Activated CD8-positive, alpha-beta memory T cell treated with anti-CD3 and anti-CD28 coated beads, Interleukin-2, amount 10 ng/mL, durations not matched to agents 7 days and 5 days (primary cell): ENCODE measurements at regions not wholly inside any gene's neighbourhood (a gene's known extent, or its start where the extent isn't known, plus 50 kb on each side); places are given as distances from the start of the nearest gene placed in this dataset.

Experiments used
- ATAC-seq: fragments of 150-1000 bp; cut with Tn5 transposase; one replicate; pipeline ENCODE4 v1.10.0; 2021; ENCODE audit warnings: moderate library complexity
- CTCF ChIA-PET: fragments of 350-600 bp; sonication (Branson Sonifier 250); formaldehyde crosslinking; loops from one replicate; lab custom pipeline; 2021; ENCODE audit warnings: antibody characterized with exemption; lab: Charles Lee
- DNase-seq: peaks from one replicate; pipeline ENCODE4 v3.0.0-alpha.2; 2020
- H3K27ac Mint-ChIP-seq: one replicate; pipeline ENCODE4 v1.8.0; 2021; ENCODE audit warnings: mild to moderate bottlenecking, mixed read lengths
- H3K27me3 Mint-ChIP-seq: one replicate; pipeline ENCODE4 v1.8.0; 2021; ENCODE audit warnings: mixed read lengths
- H3K36me3 Mint-ChIP-seq: one replicate; pipeline ENCODE4 v1.8.0; 2021; ENCODE audit warnings: mild to moderate bottlenecking, mixed read lengths
- H3K4me1 Mint-ChIP-seq: one replicate; pipeline ENCODE4 v1.8.0; 2021; ENCODE audit warnings: mixed read lengths
- H3K4me3 Mint-ChIP-seq: one replicate; pipeline ENCODE4 v1.8.0; 2021; ENCODE audit warnings: mild to moderate bottlenecking, moderate library complexity, mixed read lengths
- H3K9me3 Mint-ChIP-seq: one replicate; pipeline ENCODE4 v1.8.0; 2022; ENCODE audit warnings: low read depth, mixed read lengths

DNA sequence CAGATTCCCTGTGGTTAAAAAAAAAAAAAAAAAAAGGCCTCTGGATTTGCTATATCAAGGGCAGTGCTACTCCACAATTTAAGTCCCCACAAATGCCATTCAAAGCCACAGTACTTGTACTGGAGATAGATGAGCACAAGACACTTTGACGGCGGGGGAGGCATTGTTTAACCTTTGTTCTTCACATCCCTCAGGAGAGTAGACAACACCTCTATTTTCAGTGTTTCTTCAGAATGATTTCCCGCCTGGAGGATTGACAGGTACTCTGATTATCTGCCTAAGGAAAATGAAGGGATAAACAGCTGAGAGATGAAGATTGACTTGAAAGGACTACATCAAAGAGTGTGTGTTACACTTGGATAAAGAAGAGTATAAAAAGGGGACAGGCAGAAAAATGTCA, 58.7 kb downstream of the OTOL1 start:
- Mint-ChIP-seq H3K4me3 (no peak overlapping the region), H3K27me3 (peaks cover 7% of the 10 kb centered on the region), H3K9me3 (no peaks in the 10 kb centered on the region), H3K36me3 (no peaks in the 10 kb centered on the region), H3K4me1 (no peaks in the 10 kb centered on the region), H3K27ac (no peak overlapping the region)
- DNase-seq (no peak), ATAC-seq (no peak)
- CTCF ChIA-PET, result no interaction called here

GRCh38 chr3:161556533-161556932, 59.9 kb downstream of the OTOL1 start:
- ATAC-seq, result no peak
- no peak for DNase-seq
- Mint-ChIP-seq H3K27ac (no peak overlapping the region), H3K9me3 (no peaks in the 10 kb centered on the region), H3K27me3 (peaks cover 9% of the 10 kb centered on the region), H3K36me3 (no peaks in the 10 kb centered on the region), H3K4me1 (no peaks in the 10 kb centered on the region), H3K4me3 (no peak overlapping the region)
- CTCF ChIA-PET, result no interaction called here

GRCh38 chr3:161556941-161557340, 60.3 kb downstream of the OTOL1 start:
- Mint-ChIP-seq H3K36me3 (no peaks in the 10 kb centered on the region), H3K9me3 (no peaks in the 10 kb centered on the region), H3K4me3 (no peak overlapping the region), H3K27ac (no peak overlapping the region), H3K4me1 (no peaks in the 10 kb centered on the region), H3K27me3 (peaks cover 9% of the 10 kb centered on the region)
- no peak for DNase-seq
- no peak for ATAC-seq
- CTCF ChIA-PET, result no interaction called here

DNA sequence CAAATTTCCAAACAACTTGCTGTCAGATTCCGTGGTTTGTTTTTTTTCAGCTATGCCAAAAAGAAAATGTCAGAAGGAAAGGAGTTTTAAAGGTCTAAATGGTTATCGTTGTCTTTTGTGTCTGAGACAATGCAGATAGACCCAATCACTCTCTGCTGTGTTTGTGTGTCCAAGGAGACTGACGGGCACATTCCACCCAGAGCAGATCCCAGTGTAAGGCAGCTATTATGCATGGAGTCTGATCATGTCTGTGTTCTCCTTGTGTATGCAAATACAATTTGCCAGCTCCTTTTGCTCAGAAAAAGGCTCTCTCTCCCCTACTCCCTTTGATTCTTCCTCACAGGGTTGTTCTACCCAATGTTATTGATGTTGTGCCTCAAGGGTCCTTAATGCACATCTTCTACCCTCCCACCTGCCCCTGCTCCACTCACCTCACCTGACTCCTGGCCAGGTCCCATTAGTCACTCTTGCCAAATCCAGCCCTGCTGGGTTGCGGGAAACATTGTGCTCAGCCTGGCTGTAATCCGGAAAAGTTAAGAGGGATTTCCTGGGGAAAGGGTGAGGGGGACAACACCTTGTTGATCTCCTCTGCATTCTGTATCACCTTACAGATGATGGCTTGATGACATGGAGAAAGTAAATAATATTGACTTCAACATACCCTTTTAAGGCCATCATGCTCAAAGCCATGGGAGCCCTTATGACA, 61.0 kb downstream of the OTOL1 start:
- ATAC-seq (no peak), DNase-seq (no peak)
- H3K36me3 Mint-ChIP-seq, result no peaks in the 10 kb centered on the region
- H3K4me3 Mint-ChIP-seq, result no peak overlapping the region
- no peaks in the 10 kb centered on the region for H3K9me3 Mint-ChIP-seq
- H3K27ac Mint-ChIP-seq, result no peak overlapping the region
- H3K27me3 Mint-ChIP-seq, result peaks cover 9% of the 10 kb centered on the region
- CTCF ChIA-PET, result no interaction called here
- no peaks in the 10 kb centered on the region for H3K4me1 Mint-ChIP-seq

GRCh38 chr3:161558236-161558635, 61.6 kb downstream of the OTOL1 start:
- Mint-ChIP-seq H3K27ac (no peak overlapping the region), H3K36me3 (no peaks in the 10 kb centered on the region), H3K4me3 (no peak overlapping the region), H3K27me3 (peaks cover 9% of the 10 kb centered on the region), H3K9me3 (no peaks in the 10 kb centered on the region), H3K4me1 (no peaks in the 10 kb centered on the region)
- DNase-seq (no peak), ATAC-seq (no peak)
- CTCF ChIA-PET, result no interaction called here

GRCh38 chr3:161559177-161559998, 62.8 kb downstream of the OTOL1 start:
- Mint-ChIP-seq H3K36me3 (no peaks in the 10 kb centered on the region), H3K27me3 (peaks cover 9% of the 10 kb centered on the region), H3K27ac (no peak overlapping the region), H3K9me3 (no peaks in the 10 kb centered on the region), H3K4me1 (no peaks in the 10 kb centered on the region), H3K4me3 (no peak overlapping the region)
- ATAC-seq (no peak), DNase-seq (no peak)
- CTCF ChIA-PET, result no interaction called here

DNA sequence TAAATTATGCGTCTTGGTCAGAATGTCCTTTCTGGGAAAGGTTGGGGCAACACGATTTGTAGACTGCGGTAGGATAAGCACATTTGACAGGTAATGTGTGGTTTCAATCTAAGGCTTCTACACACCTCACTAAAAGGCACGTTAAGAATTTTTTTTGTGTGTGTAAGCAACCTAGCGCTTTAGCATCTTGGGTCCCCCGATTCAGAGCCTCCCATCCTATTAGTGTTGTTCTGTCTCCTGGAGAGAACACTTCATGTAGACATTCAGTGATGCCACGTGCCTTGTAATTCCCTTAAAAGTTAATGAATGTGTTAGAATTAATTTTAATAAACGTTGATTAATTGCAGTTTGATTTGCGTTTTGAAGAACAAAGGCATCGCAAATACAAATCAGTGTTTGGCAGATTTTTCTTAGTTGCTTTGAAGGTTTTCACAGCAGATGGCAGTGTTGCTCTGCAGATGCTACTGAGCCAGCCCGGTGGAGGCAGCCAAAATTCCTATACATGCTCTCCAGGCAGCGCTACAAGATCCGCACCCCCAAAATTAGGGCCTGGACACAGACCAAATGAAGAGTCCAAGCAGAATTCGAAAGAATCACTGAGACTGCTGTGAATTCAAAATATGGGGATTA, 63.5 kb downstream of the OTOL1 start:
- Mint-ChIP-seq H3K27ac (no peak overlapping the region), H3K9me3 (no peaks in the 10 kb centered on the region), H3K4me1 (no peaks in the 10 kb centered on the region), H3K27me3 (peaks cover 9% of the 10 kb centered on the region), H3K36me3 (no peaks in the 10 kb centered on the region), H3K4me3 (no peak overlapping the region)
- CTCF ChIA-PET, result no interaction called here
- DNase-seq (no peak), ATAC-seq (no peak)

DNA sequence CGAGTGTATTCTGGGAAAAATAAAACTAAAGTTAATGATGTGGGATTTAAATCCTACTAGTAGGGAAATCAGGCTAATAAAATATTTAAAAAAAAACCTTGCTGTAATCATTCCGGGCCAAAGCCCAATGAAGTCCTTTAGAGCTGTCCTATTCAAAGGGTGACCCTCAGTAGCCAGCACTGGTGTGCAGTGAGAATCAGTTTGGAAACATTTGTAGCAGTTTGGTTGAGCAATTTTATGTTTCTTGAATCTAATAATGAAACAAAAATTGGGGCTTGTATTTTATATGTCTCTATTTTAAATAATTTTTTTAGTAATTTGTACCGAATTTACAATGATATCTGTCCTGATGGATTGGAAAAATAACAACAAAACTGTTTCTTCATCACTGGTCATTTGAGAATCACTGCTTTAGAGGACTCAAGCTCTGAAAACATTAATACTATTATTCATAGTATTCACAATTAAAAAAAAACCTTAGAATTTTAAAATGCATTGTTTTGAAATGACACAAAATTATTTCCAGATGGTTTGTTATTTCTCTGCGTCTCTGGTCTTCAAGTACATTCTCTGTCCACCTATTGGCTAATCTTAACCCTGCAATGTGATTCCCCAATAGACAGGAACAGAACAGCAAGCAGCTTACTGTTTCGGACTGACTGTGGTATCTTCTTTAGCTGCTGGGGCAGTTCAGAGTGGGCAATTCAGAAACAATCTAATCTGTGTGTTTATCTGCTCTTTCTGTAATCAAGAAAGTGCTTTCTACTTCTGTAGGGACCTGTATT, 71.2 kb downstream of the OTOL1 start:
- no peak overlapping the region for H3K4me3 Mint-ChIP-seq
- DNase-seq (no peak), ATAC-seq (no peak)
- H3K27me3 Mint-ChIP-seq, result peaks cover 7% of the 10 kb centered on the region
- no peaks in the 10 kb centered on the region for H3K9me3 Mint-ChIP-seq
- no peaks in the 10 kb centered on the region for H3K4me1 Mint-ChIP-seq
- no peak overlapping the region for H3K27ac Mint-ChIP-seq
- CTCF ChIA-PET, result no interaction called here
- H3K36me3 Mint-ChIP-seq, result no peaks in the 10 kb centered on the region

DNA sequence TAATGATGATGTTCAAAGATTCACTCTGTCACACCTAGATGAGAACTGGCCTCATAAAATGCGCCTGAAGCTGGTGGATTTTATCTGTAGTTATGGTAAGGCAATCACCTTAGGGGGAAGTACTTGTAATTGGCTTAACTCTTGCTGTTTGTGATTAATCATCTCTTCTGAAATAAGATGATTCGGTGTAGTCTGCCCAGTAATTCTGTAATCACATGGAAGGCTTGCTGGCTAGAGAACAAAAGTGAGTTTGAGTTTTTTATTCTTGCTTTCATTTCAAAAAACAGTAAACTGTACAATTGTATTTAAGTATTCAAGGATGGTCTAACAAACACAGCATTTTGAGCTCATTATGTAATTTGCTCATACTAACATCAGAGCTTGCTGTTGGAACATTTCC, 72.1 kb downstream of the OTOL1 start:
- H3K27me3 Mint-ChIP-seq, result peaks cover 7% of the 10 kb centered on the region
- no peak overlapping the region for H3K27ac Mint-ChIP-seq
- no peaks in the 10 kb centered on the region for H3K4me1 Mint-ChIP-seq
- H3K9me3 Mint-ChIP-seq, result no peaks in the 10 kb centered on the region
- ATAC-seq (no peak), DNase-seq (no peak)
- H3K4me3 Mint-ChIP-seq, result no peak overlapping the region
- no peaks in the 10 kb centered on the region for H3K36me3 Mint-ChIP-seq
- CTCF ChIA-PET, result no interaction called here

GRCh38 chr3:161571951-161572350, 75.3 kb downstream of the OTOL1 start:
- DNase-seq (no peak), ATAC-seq (no peak)
- peaks cover 7% of the 10 kb centered on the region for H3K27me3 Mint-ChIP-seq
- H3K27ac Mint-ChIP-seq, result no peak overlapping the region
- no peaks in the 10 kb centered on the region for H3K4me1 Mint-ChIP-seq
- no peak overlapping the region for H3K4me3 Mint-ChIP-seq
- CTCF ChIA-PET, result no interaction called here
- H3K9me3 Mint-ChIP-seq, result no peaks in the 10 kb centered on the region
- no peaks in the 10 kb centered on the region for H3K36me3 Mint-ChIP-seq

DNA sequence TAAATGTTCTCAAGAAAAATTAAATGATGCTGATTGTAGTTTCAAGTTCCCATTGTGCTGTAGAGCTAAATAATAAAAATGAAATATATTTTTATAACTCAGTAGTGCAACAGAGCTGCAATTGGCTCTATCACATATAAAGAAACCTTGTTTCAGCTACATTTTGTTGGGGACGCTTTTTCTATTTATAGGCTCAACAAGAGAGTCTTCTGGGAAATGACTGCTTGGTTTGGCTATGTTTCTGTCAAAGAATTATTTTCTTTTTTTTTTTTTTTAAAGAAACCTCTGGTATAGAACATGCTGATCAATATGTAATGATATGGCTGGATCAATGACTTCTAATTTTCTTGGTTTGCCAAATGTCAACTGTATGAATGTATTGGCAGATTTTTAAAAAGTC, 76.5 kb downstream of the OTOL1 start:
- no peak overlapping the region for H3K27ac Mint-ChIP-seq
- H3K9me3 Mint-ChIP-seq, result no peaks in the 10 kb centered on the region
- no peak for DNase-seq
- no peak for ATAC-seq
- CTCF ChIA-PET, result no interaction called here
- no peak overlapping the region for H3K4me3 Mint-ChIP-seq
- no peaks in the 10 kb centered on the region for H3K36me3 Mint-ChIP-seq
- H3K27me3 Mint-ChIP-seq, result peaks cover 2% of the 10 kb centered on the region
- H3K4me1 Mint-ChIP-seq, result no peaks in the 10 kb centered on the region

DNA sequence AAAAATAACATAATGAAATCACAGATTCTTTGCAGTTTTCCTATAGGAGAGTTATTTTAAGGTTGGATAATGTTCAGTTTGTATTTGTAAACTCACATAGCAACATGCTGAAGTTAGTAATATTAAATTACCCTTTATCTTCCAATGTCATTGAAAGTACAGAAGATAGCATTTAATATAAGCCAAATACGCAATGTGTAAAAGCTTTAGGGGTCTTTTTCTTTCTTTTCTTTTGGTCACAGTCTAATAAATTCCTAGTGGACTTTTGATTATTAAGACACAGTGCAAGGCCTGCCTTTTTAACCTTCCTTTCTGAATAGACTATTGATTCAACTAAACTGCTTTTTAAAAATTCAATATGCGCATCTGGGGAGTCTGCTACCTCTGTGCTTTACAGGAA, 79.3 kb downstream of the OTOL1 start:
- Mint-ChIP-seq H3K4me1 (no peaks in the 10 kb centered on the region), H3K9me3 (no peaks in the 10 kb centered on the region), H3K27me3 (no peaks in the 10 kb centered on the region), H3K27ac (no peak overlapping the region), H3K36me3 (no peaks in the 10 kb centered on the region), H3K4me3 (no peak overlapping the region)
- DNase-seq, result no peak
- ATAC-seq, result no peak
- CTCF ChIA-PET, result no interaction called here

DNA sequence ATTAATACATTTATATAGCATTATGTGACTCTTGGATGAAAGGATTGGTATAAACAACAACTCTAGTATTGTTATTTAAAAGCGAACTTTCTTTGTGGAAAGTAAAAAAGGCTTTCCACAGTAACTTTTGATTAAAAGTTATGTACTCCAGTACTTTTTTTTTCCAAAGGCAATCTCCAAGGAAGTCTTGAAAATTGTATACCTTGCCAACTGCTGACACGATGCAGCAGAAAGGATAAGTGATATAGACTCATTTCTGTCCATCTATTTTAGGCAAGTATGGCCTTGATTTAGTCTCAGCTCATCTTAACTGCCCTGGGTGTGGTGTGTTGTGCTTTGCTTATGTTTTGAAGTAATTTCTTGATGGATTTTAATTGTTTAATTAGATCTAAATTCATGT, 79.7 kb downstream of the OTOL1 start:
- no peaks in the 10 kb centered on the region for H3K36me3 Mint-ChIP-seq
- no peak for ATAC-seq
- H3K27me3 Mint-ChIP-seq, result no peaks in the 10 kb centered on the region
- no peak for DNase-seq
- no peaks in the 10 kb centered on the region for H3K9me3 Mint-ChIP-seq
- no peaks in the 10 kb centered on the region for H3K4me1 Mint-ChIP-seq
- CTCF ChIA-PET, result no interaction called here
- no peak overlapping the region for H3K4me3 Mint-ChIP-seq
- H3K27ac Mint-ChIP-seq, result no peak overlapping the region
